Tibial nerve (tissue), 4 donors: ENCODE measurements at regions not wholly inside any gene's neighbourhood (a gene's known extent, or its start where the extent isn't known, plus 50 kb on each side); places are given as distances from the start of the nearest gene placed in this dataset.
"Not testable (repeated sequence)": the region's sequence is repeated elsewhere in the genome, so short reads cannot be mapped to it uniquely, and the experiment has no call there.

Source experiments
- CTCF ChIP-seq, 5 experiments: fragments of 200-600 bp in 3 of 5; fragments of 450-650 bp in 2 of 5; sonication (generic) in 3 of 5; IDR thresholded peaks; one replicate each; pipeline ENCODE4 v1.5.1; 2016 to 2019; ENCODE audit warnings: antibody characterized with exemption in 5 of 5, mild to moderate bottlenecking in 3 of 5, moderate library complexity in 2 of 5
- EP300 ChIP-seq, 2 donors: sonication (generic); formaldehyde crosslinking; IDR thresholded peaks; one replicate each; pipeline ENCODE4 v1.6.1; 2017; ENCODE audit warnings: antibody characterized with exemption in 2 of 2, mild to moderate bottlenecking in 1 of 2
- POLR2A ChIP-seq, 2 donors: fragments of 450-650 bp; IDR thresholded peaks; one replicate each; pipeline ENCODE4 v1.6.1; 2017; ENCODE audit warnings: antibody characterized with exemption in 2 of 2, mild to moderate bottlenecking in 2 of 2, moderate library complexity in 2 of 2

GRCh38 chr15:101876031-101876430, 64.0 kb downstream of the OR4F15 start:
- TF ChIP-seq CTCF, EP300, POLR2A (IDR thresholded peaks at IDR 0.05): not testable (repeated sequence)
